ENCODE measurements at regions not wholly inside any gene's neighbourhood (a gene's known extent, or its start where the extent isn't known, plus 50 kb on each side); places are given as distances from the start of the nearest gene placed in this dataset.

- TF ChIP-seq POLR2AphosphoS5 (IDR thresholded peaks at IDR 0.05; ENCODE audit: low read depth, low read length) (no peak), SPI1 (IDR thresholded peaks at IDR 0.05; ENCODE audit: low read depth, low read length) (no peak), TAF1 (IDR thresholded peaks at IDR 0.05; ENCODE audit: low read depth, low read length) (no peak)
Observed at GRCh38 chr3:82261637-82262036, 500.2 kb upstream of the GBE1 start.

All from GM12891 (cell line).